HEK293 (cell line): ENCODE measurements at regions not wholly inside any gene's neighbourhood (a gene's known extent, or its start where the extent isn't known, plus 50 kb on each side); places are given as distances from the start of the nearest gene placed in this dataset.

Source experiments
- CTCF ChIA-PET: fragments of 350-600 bp; formaldehyde crosslinking; extraction: SDS; loops from one replicate; lab custom pipeline; 2021; ENCODE audit warnings: antibody characterized with exemption; lab: Yijun Ruan, JAX
- POLR2A ChIA-PET: fragments of 300-600 bp; formaldehyde crosslinking; extraction: SDS; loops from one replicate; lab custom pipeline; 2020; ENCODE audit warnings: antibody characterized with exemption, inconsistent platforms; lab: Yijun Ruan, JAX
- H3K27ac ChIP-seq: fragments of 200-500 bp; sonication (Bioruptor generic); 2 replicates; pipeline ENCODE4 v1.5.1; 2014; ENCODE audit warnings: low read depth, low read length, control low read depth, inconsistent platforms; ENCODE audit errors: extremely low read depth
- H3K36me3 ChIP-seq, 2 experiments: fragments of 200-500 bp in 1 of 2; sonication (Bioruptor generic) in 1 of 2; 1 replicate in 1 of 2; 2 replicates in 1 of 2; pipeline ENCODE4 v1.5.1; 2014 to 2017; ENCODE audit warnings: inconsistent platforms in 2 of 2, low read length in 2 of 2; ENCODE audit not compliant: control insufficient read depth in 2 of 2, insufficient read depth in 1 of 2
- H3K4me1 ChIP-seq: fragments of 200-500 bp; sonication (Bioruptor generic); 2 replicates; pipeline ENCODE4 v1.5.1; 2014; ENCODE audit warnings: mild to moderate bottlenecking, low read length, inconsistent platforms; ENCODE audit not compliant: control insufficient read depth, insufficient read depth
- H3K4me3 ChIP-seq: 2 replicates; pipeline ENCODE4 v1.5.1; 2011; ENCODE audit warnings: low read depth, mild to moderate bottlenecking, control low read depth, low read length, moderate library complexity
- H3K9me3 ChIP-seq: fragments of 200-500 bp; sonication (Bioruptor generic); 2 replicates; pipeline ENCODE4 v1.5.1; 2014; ENCODE audit warnings: low read depth, low read length, inconsistent platforms; ENCODE audit not compliant: control insufficient read depth, insufficient read depth
- FEZF1 ChIP-seq: fragments of 450-650 bp; formaldehyde crosslinking; IDR thresholded peaks from 2 replicates; pipeline ENCODE4 v1.5.1; 2016; ENCODE audit warnings: missing biosample characterization, missing genetic modification characterization
- GFI1B ChIP-seq: fragments of 450-650 bp; formaldehyde crosslinking; IDR thresholded peaks from 2 replicates; pipeline ENCODE4 v1.5.1; 2016; ENCODE audit warnings: missing biosample characterization, missing genetic modification characterization
- GLIS1 ChIP-seq: fragments of 450-650 bp; formaldehyde crosslinking; IDR thresholded peaks from 2 replicates; pipeline ENCODE4 v1.5.1; 2016; ENCODE audit warnings: missing biosample characterization, missing genetic modification characterization
- KLF16 ChIP-seq: fragments of 450-650 bp; formaldehyde crosslinking; IDR thresholded peaks from 2 replicates; pipeline ENCODE4 v1.5.1; 2017; ENCODE audit warnings: missing biosample characterization, missing genetic modification characterization
- SCRT1 ChIP-seq: fragments of 450-650 bp; formaldehyde crosslinking; IDR thresholded peaks from 2 replicates; pipeline ENCODE4 v1.5.1; 2016; ENCODE audit warnings: missing biosample characterization, missing genetic modification characterization, borderline replicate concordance
- SCRT2 ChIP-seq: fragments of 450-650 bp; formaldehyde crosslinking; IDR thresholded peaks from 2 replicates; pipeline ENCODE4 v1.5.1; 2016; ENCODE audit warnings: missing biosample characterization, missing genetic modification characterization
- SP7 ChIP-seq: fragments of 450-650 bp; formaldehyde crosslinking; IDR thresholded peaks from 2 replicates; pipeline ENCODE4 v1.5.1; 2016; ENCODE audit warnings: missing biosample characterization, missing genetic modification characterization
- TRIM28 ChIP-seq: IDR thresholded peaks from 2 replicates; pipeline ENCODE4 v1.6.1; 2011; ENCODE audit warnings: low read length, control low read depth, borderline replicate concordance
- ZBTB48 ChIP-seq: fragments of 450-650 bp; formaldehyde crosslinking; IDR thresholded peaks from 2 replicates; pipeline ENCODE4 v1.5.1; 2016; ENCODE audit warnings: missing biosample characterization, missing genetic modification characterization
- ZFP37 ChIP-seq: fragments of 450-650 bp; formaldehyde crosslinking; IDR thresholded peaks from 2 replicates; pipeline ENCODE4 v1.5.1; 2016; ENCODE audit warnings: missing biosample characterization, missing genetic modification characterization
- ZNF2 ChIP-seq: fragments of 450-650 bp; formaldehyde crosslinking; IDR thresholded peaks from 2 replicates; pipeline ENCODE4 v1.5.1; 2016; ENCODE audit warnings: missing biosample characterization, missing genetic modification characterization
- ZNF23 ChIP-seq: fragments of 450-650 bp; formaldehyde crosslinking; IDR thresholded peaks from 2 replicates; pipeline ENCODE4 v1.5.1; 2016; ENCODE audit warnings: missing biosample characterization, missing genetic modification characterization, borderline replicate concordance
- ZNF473 ChIP-seq: fragments of 450-650 bp; formaldehyde crosslinking; IDR thresholded peaks from 2 replicates; pipeline ENCODE4 v1.5.1; 2017; ENCODE audit warnings: missing biosample characterization, missing genetic modification characterization
- ZNF670 ChIP-seq: fragments of 450-650 bp; formaldehyde crosslinking; IDR thresholded peaks from 2 replicates; pipeline ENCODE4 v1.5.1; 2016; ENCODE audit warnings: missing biosample characterization, missing genetic modification characterization, low read depth
- ZNF704 ChIP-seq: fragments of 450-650 bp; formaldehyde crosslinking; IDR thresholded peaks from 2 replicates; pipeline ENCODE4 v1.5.1; 2016; ENCODE audit warnings: missing biosample characterization, missing genetic modification characterization
- ZSCAN23 ChIP-seq: fragments of 450-650 bp; formaldehyde crosslinking; IDR thresholded peaks from 2 replicates; pipeline ENCODE4 v1.5.1; 2016; ENCODE audit warnings: missing biosample characterization, missing genetic modification characterization
- TF ChIP-seq, protein P1 (sequence below): fragments of 450-650 bp; IDR thresholded peaks from 2 replicates; pipeline ENCODE4 v1.5.1; 2018; ENCODE audit warnings: missing biosample characterization, missing genetic modification characterization
- TF ChIP-seq, protein P2 (sequence below): fragments of 450-650 bp; formaldehyde crosslinking; IDR thresholded peaks from 2 replicates; pipeline ENCODE4 v1.5.1; 2017; ENCODE audit warnings: missing biosample characterization, mild to moderate bottlenecking, missing genetic modification characterization, moderate library complexity
- TF ChIP-seq, protein P3 (sequence below): fragments of 450-650 bp; formaldehyde crosslinking; IDR thresholded peaks from 2 replicates; pipeline ENCODE4 v1.5.1; 2016; ENCODE audit warnings: missing biosample characterization, missing genetic modification characterization
- TF ChIP-seq, protein P4 (sequence below): fragments of 450-650 bp; formaldehyde crosslinking; IDR thresholded peaks from 2 replicates; pipeline ENCODE4 v1.5.1; 2016; ENCODE audit warnings: missing biosample characterization, missing genetic modification characterization
- TF ChIP-seq, protein P5 (sequence below): fragments of 450-650 bp; formaldehyde crosslinking; optimal IDR thresholded peaks from 2 replicates; pipeline ENCODE3; 2016; ENCODE audit warnings: missing biosample characterization, mild to moderate bottlenecking, missing genetic modification characterization

- no peak overlapping the region for H3K4me3 ChIP-seq
- POLR2A ChIA-PET: no interaction called here
- TF ChIP-seq SCRT2 (tag by site-specific recombination) (peak; percentile 86), SP7 (tag by site-specific recombination) (0 out of 2 replicates have a peak, but pooled peaks have one; percentile 33), SCRT1 (tag by site-specific recombination) (peak; percentile 42; the same call in 1 of the 2 replicates), TRIM28 (no peak), GLIS1 (tag by site-specific recombination) (no peak)
- TF ChIP-seq, protein P1, sequence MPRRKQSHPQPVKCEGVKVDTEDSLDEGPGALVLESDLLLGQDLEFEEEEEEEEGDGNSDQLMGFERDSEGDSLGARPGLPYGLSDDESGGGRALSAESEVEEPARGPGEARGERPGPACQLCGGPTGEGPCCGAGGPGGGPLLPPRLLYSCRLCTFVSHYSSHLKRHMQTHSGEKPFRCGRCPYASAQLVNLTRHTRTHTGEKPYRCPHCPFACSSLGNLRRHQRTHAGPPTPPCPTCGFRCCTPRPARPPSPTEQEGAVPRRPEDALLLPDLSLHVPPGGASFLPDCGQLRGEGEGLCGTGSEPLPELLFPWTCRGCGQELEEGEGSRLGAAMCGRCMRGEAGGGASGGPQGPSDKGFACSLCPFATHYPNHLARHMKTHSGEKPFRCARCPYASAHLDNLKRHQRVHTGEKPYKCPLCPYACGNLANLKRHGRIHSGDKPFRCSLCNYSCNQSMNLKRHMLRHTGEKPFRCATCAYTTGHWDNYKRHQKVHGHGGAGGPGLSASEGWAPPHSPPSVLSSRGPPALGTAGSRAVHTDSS: no peak
- TF ChIP-seq, all 188 proteins: peak for 3
- H3K4me1 ChIP-seq: no peaks in the 10 kb centered on the region
- no peak overlapping the region for H3K27ac ChIP-seq
- CTCF ChIA-PET: no interaction called here
- H3K36me3 ChIP-seq: no peaks in the 10 kb centered on the region
- H3K9me3 ChIP-seq: no peaks in the 10 kb centered on the region
Observed at GRCh38 chr6:144335311-144335861, 50.3 kb downstream of the UTRN start.

- Histone ChIP-seq H3K36me3 (no peaks in the 10 kb centered on the region), H3K9me3 (no peaks in the 10 kb centered on the region), H3K27ac (no peak overlapping the region), H3K4me1 (no peaks in the 10 kb centered on the region)
- POLR2A ChIA-PET: no interaction called here
- CTCF ChIA-PET: no interaction called here
- TF ChIP-seq ZNF23 (tag by site-specific recombination) (no peak), ZSCAN23 (tag by site-specific recombination) (no peak), ZNF473 (tag by site-specific recombination) (no peak), KLF16 (tag by site-specific recombination) (no peak), ZFP37 (tag by site-specific recombination) (no peak), ZNF670 (no peak), SCRT2 (tag by site-specific recombination) (peak; percentile 87), ZNF2 (tag by site-specific recombination) (no peak), SCRT1 (tag by site-specific recombination) (peak; percentile 93), FEZF1 (tag by site-specific recombination) (no peak), GFI1B (tag by site-specific recombination) (no peak), ZBTB48 (tag by site-specific recombination) (no peak), ZNF704 (tag by site-specific recombination) (no peak)
- TF ChIP-seq, protein P2, sequence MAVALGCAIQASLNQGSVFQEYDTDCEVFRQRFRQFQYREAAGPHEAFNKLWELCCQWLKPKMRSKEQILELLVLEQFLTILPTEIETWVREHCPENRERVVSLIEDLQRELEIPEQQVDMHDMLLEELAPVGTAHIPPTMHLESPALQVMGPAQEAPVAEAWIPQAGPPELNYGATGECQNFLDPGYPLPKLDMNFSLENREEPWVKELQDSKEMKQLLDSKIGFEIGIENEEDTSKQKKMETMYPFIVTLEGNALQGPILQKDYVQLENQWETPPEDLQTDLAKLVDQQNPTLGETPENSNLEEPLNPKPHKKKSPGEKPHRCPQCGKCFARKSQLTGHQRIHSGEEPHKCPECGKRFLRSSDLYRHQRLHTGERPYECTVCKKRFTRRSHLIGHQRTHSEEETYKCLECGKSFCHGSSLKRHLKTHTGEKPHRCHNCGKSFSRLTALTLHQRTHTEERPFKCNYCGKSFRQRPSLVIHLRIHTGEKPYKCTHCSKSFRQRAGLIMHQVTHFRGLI (tag by site-specific recombination): no peak
- TF ChIP-seq, protein P3, sequence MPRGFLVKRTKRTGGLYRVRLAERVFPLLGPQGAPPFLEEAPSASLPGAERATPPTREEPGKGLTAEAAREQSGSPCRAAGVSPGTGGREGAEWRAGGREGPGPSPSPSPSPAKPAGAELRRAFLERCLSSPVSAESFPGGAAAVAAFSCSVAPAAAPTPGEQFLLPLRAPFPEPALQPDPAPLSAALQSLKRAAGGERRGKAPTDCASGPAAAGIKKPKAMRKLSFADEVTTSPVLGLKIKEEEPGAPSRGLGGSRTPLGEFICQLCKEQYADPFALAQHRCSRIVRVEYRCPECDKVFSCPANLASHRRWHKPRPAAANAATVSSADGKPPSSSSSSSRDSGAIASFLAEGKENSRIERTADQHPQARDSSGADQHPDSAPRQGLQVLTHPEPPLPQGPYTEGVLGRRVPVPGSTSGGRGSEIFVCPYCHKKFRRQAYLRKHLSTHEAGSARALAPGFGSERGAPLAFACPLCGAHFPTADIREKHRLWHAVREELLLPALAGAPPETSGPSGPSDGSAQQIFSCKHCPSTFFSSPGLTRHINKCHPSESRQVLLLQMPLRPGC (tag by site-specific recombination): no peak
- TF ChIP-seq, protein P4, sequence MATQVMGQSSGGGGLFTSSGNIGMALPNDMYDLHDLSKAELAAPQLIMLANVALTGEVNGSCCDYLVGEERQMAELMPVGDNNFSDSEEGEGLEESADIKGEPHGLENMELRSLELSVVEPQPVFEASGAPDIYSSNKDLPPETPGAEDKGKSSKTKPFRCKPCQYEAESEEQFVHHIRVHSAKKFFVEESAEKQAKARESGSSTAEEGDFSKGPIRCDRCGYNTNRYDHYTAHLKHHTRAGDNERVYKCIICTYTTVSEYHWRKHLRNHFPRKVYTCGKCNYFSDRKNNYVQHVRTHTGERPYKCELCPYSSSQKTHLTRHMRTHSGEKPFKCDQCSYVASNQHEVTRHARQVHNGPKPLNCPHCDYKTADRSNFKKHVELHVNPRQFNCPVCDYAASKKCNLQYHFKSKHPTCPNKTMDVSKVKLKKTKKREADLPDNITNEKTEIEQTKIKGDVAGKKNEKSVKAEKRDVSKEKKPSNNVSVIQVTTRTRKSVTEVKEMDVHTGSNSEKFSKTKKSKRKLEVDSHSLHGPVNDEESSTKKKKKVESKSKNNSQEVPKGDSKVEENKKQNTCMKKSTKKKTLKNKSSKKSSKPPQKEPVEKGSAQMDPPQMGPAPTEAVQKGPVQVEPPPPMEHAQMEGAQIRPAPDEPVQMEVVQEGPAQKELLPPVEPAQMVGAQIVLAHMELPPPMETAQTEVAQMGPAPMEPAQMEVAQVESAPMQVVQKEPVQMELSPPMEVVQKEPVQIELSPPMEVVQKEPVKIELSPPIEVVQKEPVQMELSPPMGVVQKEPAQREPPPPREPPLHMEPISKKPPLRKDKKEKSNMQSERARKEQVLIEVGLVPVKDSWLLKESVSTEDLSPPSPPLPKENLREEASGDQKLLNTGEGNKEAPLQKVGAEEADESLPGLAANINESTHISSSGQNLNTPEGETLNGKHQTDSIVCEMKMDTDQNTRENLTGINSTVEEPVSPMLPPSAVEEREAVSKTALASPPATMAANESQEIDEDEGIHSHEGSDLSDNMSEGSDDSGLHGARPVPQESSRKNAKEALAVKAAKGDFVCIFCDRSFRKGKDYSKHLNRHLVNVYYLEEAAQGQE: no peak
- TF ChIP-seq, protein P5, sequence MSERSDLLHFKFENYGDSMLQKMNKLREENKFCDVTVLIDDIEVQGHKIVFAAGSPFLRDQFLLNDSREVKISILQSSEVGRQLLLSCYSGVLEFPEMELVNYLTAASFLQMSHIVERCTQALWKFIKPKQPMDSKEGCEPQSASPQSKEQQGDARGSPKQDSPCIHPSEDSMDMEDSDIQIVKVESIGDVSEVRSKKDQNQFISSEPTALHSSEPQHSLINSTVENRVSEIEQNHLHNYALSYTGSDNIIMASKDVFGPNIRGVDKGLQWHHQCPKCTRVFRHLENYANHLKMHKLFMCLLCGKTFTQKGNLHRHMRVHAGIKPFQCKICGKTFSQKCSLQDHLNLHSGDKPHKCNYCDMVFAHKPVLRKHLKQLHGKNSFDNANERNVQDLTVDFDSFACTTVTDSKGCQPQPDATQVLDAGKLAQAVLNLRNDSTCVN (tag by site-specific recombination): no peak
- TF ChIP-seq, all 188 proteins: peak for 2
- H3K4me3 ChIP-seq: no peak overlapping the region
Observed at GRCh38 chr6:144335914-144336313, 50.8 kb downstream of the UTRN start.
